ENCODE measurements at regions not wholly inside any gene's neighbourhood (a gene's known extent, or its start where the extent isn't known, plus 50 kb on each side); places are given as distances from the start of the nearest gene placed in this dataset.

DNA sequence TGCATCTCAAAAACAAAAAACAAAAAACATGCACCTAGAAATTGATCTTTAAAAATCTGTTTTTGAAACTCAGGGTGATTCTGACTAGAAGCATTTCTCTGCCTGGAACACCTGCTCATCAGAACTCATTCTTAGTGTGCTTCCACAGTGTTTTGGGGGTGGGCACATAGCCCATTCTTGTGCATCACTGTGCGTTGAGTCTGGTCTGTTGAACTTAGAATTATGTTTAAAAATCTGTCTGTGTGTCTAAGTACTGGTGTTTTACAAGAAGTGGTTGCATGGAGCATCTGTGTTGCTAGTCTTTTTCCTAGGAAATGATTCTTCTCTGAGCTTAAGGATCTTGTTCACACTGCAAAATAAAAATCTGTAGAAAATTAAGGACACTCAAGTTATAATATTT is 264.5 kb downstream of the SOX4 start:
- H3K9me3 ChIP-seq (ENCODE audit: control insufficient read depth, insufficient read depth, low read length) = no peaks in the 10 kb centered on the region
- H3K4me1 ChIP-seq (ENCODE audit: control insufficient read depth, low read length) = no peaks in the 10 kb centered on the region
- H4K20me1 ChIP-seq (ENCODE audit: control insufficient read depth, insufficient read depth, low read depth, low read length) = no peaks in the 10 kb centered on the region
- H3K27me3 ChIP-seq (ENCODE audit: control insufficient read depth, low read length) = no peaks in the 10 kb centered on the region
- H3K27ac ChIP-seq (ENCODE audit: low read depth, low read length) = no peak overlapping the region
- no peak overlapping the region for H3K4me3 ChIP-seq (ENCODE audit: low read length)
- H3K79me2 ChIP-seq (ENCODE audit: control insufficient read depth, low read length) = no peaks in the 10 kb centered on the region
- H3K9me2 ChIP-seq (replicated peaks; ENCODE audit: control insufficient read depth, low read length) = no peaks in the 10 kb centered on the region
- H3K4me2 ChIP-seq (ENCODE audit: low read length) = no peak overlapping the region
- H3K36me3 ChIP-seq (ENCODE audit: control insufficient read depth, low read length) = no peaks in the 10 kb centered on the region
- H3F3A ChIP-seq (ENCODE audit: control insufficient read depth, insufficient read depth) = no peaks in the 10 kb centered on the region
- TF ChIP-seq, protein P1, sequence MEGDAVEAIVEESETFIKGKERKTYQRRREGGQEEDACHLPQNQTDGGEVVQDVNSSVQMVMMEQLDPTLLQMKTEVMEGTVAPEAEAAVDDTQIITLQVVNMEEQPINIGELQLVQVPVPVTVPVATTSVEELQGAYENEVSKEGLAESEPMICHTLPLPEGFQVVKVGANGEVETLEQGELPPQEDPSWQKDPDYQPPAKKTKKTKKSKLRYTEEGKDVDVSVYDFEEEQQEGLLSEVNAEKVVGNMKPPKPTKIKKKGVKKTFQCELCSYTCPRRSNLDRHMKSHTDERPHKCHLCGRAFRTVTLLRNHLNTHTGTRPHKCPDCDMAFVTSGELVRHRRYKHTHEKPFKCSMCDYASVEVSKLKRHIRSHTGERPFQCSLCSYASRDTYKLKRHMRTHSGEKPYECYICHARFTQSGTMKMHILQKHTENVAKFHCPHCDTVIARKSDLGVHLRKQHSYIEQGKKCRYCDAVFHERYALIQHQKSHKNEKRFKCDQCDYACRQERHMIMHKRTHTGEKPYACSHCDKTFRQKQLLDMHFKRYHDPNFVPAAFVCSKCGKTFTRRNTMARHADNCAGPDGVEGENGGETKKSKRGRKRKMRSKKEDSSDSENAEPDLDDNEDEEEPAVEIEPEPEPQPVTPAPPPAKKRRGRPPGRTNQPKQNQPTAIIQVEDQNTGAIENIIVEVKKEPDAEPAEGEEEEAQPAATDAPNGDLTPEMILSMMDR (IDR thresholded peaks at IDR 0.05; ENCODE audit: low read depth, low read length, poor library complexity, severe bottlenecking) = no peak
- TF ChIP-seq EZH2phosphoT487 (IDR thresholded peaks at IDR 0.05; ENCODE audit: borderline replicate concordance, low read length) = no peak

DNA sequence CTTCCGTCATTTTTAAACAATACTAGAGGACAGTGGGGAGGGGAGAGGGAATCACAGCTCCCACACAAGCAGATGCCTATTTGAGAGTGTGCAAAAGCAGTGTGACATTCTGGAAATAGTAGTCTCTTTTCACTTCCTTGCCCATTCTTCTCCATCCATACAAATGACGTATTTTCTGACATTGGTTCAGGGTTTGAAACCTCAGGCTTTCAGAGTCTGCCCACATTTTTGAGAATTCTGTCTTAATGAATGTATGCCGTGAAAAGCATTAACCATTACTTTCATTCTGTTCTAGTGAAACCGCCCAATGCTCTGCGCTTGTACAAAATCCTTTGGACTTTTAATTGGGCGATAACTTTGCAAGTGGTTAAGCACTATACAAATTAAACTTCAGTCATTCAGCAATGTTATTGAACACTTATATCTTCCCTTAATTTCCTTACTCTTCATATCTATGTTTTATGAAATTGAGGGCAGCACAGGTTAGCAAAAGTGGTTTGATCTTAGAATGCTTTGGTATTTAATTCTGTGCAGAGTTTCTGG is 265.7 kb downstream of the SOX4 start:
- Histone ChIP-seq H3K36me3 (ENCODE audit: control insufficient read depth, low read length) (no peaks in the 10 kb centered on the region), H3F3A (ENCODE audit: control insufficient read depth, insufficient read depth) (no peaks in the 10 kb centered on the region), H3K9me3 (ENCODE audit: control insufficient read depth, insufficient read depth, low read length) (no peaks in the 10 kb centered on the region), H4K20me1 (ENCODE audit: control insufficient read depth, insufficient read depth, low read depth, low read length) (no peaks in the 10 kb centered on the region), H3K27ac (ENCODE audit: low read depth, low read length) (no peak overlapping the region), H3K4me1 (ENCODE audit: control insufficient read depth, low read length) (no peaks in the 10 kb centered on the region), H3K9me2 (replicated peaks; ENCODE audit: control insufficient read depth, low read length) (no peaks in the 10 kb centered on the region), H3K4me3 (ENCODE audit: low read length) (no peak overlapping the region), H3K4me2 (ENCODE audit: low read length) (no peak overlapping the region), H3K27me3 (ENCODE audit: control insufficient read depth, low read length) (no peaks in the 10 kb centered on the region), H3K79me2 (ENCODE audit: control insufficient read depth, low read length) (no peaks in the 10 kb centered on the region)
- TF ChIP-seq, protein P1 (IDR thresholded peaks at IDR 0.05; ENCODE audit: low read depth, low read length, poor library complexity, severe bottlenecking) = no peak
- TF ChIP-seq EZH2phosphoT487 (IDR thresholded peaks at IDR 0.05; ENCODE audit: borderline replicate concordance, low read length) = no peak

DNA sequence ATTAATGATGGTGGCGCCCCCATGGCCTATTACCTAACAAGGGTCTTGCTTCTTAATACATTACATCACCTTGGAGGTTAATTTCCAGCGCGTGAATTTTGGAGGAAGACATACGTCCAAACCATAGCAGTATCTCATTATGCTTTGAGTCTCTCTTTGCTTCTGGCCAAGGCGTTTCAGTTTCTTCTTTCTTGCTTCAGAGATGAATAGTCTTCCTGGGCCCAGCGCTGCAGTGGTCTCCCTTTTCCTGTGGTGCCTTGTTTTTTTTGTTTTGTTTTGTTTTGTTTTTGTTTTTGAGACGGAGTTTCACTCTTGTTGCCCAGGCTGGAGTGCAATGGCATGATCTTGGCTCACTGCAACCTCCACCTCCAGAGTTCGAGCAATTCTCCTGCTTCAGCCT is 268.4 kb downstream of the SOX4 start:
- Histone ChIP-seq H3K4me1 (ENCODE audit: control insufficient read depth, low read length) (no peaks in the 10 kb centered on the region), H3K27me3 (ENCODE audit: control insufficient read depth, low read length) (no peaks in the 10 kb centered on the region), H3K9me2 (replicated peaks; ENCODE audit: control insufficient read depth, low read length) (no peaks in the 10 kb centered on the region), H4K20me1 (ENCODE audit: control insufficient read depth, insufficient read depth, low read depth, low read length) (no peaks in the 10 kb centered on the region), H3F3A (ENCODE audit: control insufficient read depth, insufficient read depth) (no peaks in the 10 kb centered on the region), H3K4me3 (ENCODE audit: low read length) (no peak overlapping the region), H3K9me3 (ENCODE audit: control insufficient read depth, insufficient read depth, low read length) (no peaks in the 10 kb centered on the region), H3K79me2 (ENCODE audit: control insufficient read depth, low read length) (no peaks in the 10 kb centered on the region), H3K27ac (ENCODE audit: low read depth, low read length) (no peak overlapping the region), H3K4me2 (ENCODE audit: low read length) (no peak overlapping the region), H3K36me3 (ENCODE audit: control insufficient read depth, low read length) (no peaks in the 10 kb centered on the region)
- TF ChIP-seq EZH2phosphoT487 (IDR thresholded peaks at IDR 0.05; ENCODE audit: borderline replicate concordance, low read length) = no peak
- TF ChIP-seq, protein P1 (IDR thresholded peaks at IDR 0.05; ENCODE audit: low read depth, low read length, poor library complexity, severe bottlenecking) = no peak

All from DOHH2 (cell line).